ENCODE measurements at regions not wholly inside any gene's neighbourhood (a gene's known extent, or its start where the extent isn't known, plus 50 kb on each side); places are given as distances from the start of the nearest gene placed in this dataset.

GRCh38 chr3:189512821-189513220 is 118.4 kb upstream of the TP63 start:
- H3K27me3 ChIP-seq, result no peaks in the 10 kb centered on the region
- no peak overlapping the region for H3K4me3 ChIP-seq
- H3K9me3 ChIP-seq, result peaks cover 0 to 4% of the 10 kb centered on the region in 2 donors
- no peaks in the 10 kb centered on the region for H3K4me1 ChIP-seq
- no peak overlapping the region for H3K27ac ChIP-seq
- TF ChIP-seq, protein P1, sequence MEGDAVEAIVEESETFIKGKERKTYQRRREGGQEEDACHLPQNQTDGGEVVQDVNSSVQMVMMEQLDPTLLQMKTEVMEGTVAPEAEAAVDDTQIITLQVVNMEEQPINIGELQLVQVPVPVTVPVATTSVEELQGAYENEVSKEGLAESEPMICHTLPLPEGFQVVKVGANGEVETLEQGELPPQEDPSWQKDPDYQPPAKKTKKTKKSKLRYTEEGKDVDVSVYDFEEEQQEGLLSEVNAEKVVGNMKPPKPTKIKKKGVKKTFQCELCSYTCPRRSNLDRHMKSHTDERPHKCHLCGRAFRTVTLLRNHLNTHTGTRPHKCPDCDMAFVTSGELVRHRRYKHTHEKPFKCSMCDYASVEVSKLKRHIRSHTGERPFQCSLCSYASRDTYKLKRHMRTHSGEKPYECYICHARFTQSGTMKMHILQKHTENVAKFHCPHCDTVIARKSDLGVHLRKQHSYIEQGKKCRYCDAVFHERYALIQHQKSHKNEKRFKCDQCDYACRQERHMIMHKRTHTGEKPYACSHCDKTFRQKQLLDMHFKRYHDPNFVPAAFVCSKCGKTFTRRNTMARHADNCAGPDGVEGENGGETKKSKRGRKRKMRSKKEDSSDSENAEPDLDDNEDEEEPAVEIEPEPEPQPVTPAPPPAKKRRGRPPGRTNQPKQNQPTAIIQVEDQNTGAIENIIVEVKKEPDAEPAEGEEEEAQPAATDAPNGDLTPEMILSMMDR (IDR thresholded peaks at IDR 0.05), result no peak
- no peaks in the 10 kb centered on the region for H3K36me3 ChIP-seq
- DNase-seq (ENCODE audit: low spot score in 2 of 2), result no peak
- intact Hi-C loops (cut with DNase I), result no loop called here

DNA sequence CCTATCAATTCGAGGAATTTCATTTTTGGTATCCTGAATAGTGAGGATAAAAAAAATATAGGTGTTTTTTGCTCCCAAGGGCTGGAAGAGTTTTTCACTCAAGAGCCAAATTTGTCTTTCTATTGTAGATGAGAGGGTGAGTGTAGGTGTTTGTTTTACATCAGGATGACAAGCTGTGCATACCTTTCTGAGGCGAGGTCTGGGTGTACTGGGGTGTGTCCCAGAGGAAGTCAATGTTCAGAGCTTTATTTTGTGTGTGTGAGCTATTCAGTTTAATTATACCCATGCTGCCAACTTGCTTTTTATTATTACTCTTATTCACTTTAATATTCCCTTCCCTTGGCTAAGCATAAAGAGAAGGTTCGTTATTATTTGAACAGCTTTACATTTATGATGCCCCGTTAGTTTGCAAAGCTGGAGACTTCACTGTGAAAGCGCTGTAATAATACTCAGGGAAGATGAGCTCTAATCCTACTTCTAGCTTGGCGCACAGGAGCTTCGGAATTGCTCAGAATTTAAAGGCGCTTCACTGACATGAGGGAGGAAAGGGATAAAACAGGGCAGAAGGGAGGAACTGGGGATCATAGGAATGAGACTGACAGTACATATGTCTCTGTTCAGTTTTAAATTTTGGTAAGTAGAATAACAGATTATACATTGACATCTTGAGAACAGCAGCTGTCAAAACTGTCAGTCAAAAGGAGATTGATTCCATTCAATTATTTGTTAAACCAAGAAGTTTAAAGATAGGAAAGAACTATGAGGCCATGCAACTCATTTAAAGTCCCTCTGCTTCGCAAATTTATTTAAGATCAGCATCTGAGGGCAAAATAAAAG is 117.7 kb upstream of the TP63 start:
- no peaks in the 10 kb centered on the region for H3K27me3 ChIP-seq
- H3K27ac ChIP-seq, result no peak overlapping the region
- TF ChIP-seq, protein P1 (IDR thresholded peaks at IDR 0.05), result no peak
- H3K9me3 ChIP-seq, result peaks cover 0 to 6% of the 10 kb centered on the region in 2 donors
- no peak for DNase-seq (ENCODE audit: low spot score in 2 of 2)
- intact Hi-C loops (cut with DNase I), result no loop called here
- no peak overlapping the region for H3K4me3 ChIP-seq
- H3K4me1 ChIP-seq, result no peaks in the 10 kb centered on the region
- H3K36me3 ChIP-seq, result no peaks in the 10 kb centered on the region

- no peaks in the 10 kb centered on the region for H3K4me1 ChIP-seq
- no peaks in the 10 kb centered on the region for H3K27me3 ChIP-seq
- no peaks in the 10 kb centered on the region for H3K36me3 ChIP-seq
Observed at GRCh38 chr3:189516039-189516438, 115.2 kb upstream of the TP63 start.

DNA sequence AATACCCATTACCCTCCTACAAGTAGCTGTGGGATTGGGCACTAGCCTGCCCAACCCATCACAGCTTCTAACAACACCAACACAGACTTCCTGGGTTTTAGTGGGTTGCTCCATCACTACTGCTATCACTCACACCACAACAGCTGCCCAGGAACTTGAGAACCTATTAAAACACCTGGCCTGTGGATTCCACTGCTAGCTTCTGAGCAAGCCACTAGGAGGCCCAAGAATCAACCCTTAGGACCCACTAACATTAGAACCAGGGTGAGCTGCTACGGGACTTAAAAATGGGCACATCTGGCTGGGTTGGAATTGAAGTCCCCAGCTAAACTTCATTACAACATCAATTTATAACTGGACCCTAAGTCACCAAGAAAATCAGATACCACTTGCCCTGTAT is 113.2 kb upstream of the TP63 start:
- Histone ChIP-seq H3K27ac (no peak overlapping the region), H3K27me3 (no peaks in the 10 kb centered on the region), H3K36me3 (no peaks in the 10 kb centered on the region), H3K4me3 (no peak overlapping the region), H3K9me3 (peaks cover 0 to 6% of the 10 kb centered on the region in 2 donors), H3K4me1 (no peaks in the 10 kb centered on the region)
- TF ChIP-seq, protein P1 (IDR thresholded peaks at IDR 0.05), result no peak
- intact Hi-C loops (cut with DNase I), result no loop called here
- DNase-seq (ENCODE audit: low spot score in 2 of 2), result no peak

More at GRCh38 chr3:189516039-189516438, 115.2 kb upstream of the TP63 start:
- TF ChIP-seq, protein P1 (IDR thresholded peaks at IDR 0.05), result no peak
- peaks cover 0 to 6% of the 10 kb centered on the region in 2 donors for H3K9me3 ChIP-seq
- H3K4me3 ChIP-seq, result no peak overlapping the region
- no peak overlapping the region for H3K27ac ChIP-seq
- intact Hi-C loops (cut with DNase I), result no loop called here
- no peak for DNase-seq (ENCODE audit: low spot score in 2 of 2)

DNA sequence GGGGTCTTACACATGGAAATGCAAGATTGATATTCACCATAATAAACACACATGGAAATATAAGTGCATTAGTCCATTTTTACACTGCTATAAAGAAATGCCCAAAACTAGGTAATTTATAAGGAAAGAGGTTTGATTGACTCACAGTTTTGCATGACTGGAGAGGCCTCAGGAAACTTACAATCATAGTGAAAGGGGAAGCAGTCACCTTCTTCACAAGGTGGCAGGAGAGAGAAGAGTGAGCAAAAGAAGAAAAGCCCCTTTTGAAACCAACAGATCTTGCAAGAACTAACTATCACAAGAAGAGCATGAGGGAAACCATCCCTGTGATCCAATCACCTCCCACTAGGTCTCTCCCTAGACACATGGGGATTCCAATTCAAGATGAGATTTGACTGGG is 111.7 kb upstream of the TP63 start:
- H3K4me1 ChIP-seq, result no peaks in the 10 kb centered on the region
- no peak overlapping the region for H3K4me3 ChIP-seq
- DNase-seq (ENCODE audit: low spot score in 2 of 2), result no peak
- H3K36me3 ChIP-seq, result no peaks in the 10 kb centered on the region
- H3K9me3 ChIP-seq, result peaks cover 0 to 6% of the 10 kb centered on the region in 2 donors
- intact Hi-C loops (cut with DNase I), result no loop called here
- H3K27ac ChIP-seq, result no peak overlapping the region
- TF ChIP-seq, protein P1 (IDR thresholded peaks at IDR 0.05), result no peak
- no peaks in the 10 kb centered on the region for H3K27me3 ChIP-seq
